ENCODE measurements at regions not wholly inside any gene's neighbourhood (a gene's known extent, or its start where the extent isn't known, plus 50 kb on each side); places are given as distances from the start of the nearest gene placed in this dataset.

DNA sequence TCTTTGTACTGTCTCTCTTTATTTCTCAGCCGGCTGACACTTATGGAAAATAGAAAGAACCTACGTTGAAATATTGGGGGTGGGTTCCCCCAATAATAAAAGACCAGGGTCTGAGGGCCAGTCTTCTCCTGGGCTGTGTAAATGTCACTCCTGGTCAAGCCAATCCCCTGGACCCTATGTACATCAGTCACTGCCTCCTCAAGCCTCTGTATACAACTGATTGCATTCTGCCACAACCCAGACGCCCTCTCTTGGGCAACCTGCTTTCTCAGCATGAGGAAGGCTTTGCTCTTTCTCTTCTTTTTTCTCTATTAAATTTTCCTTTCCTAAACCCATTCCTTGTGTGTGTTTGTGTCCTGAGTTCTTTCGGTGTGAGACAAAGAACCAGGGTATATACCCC, 84.1 kb upstream of the SERBP1 start:
- Histone ChIP-seq H3K27ac (no peak overlapping the region), H3K27me3 (ENCODE audit: insufficient read depth, low read depth, severe bottlenecking) (no peaks in the 10 kb centered on the region), H3K9me3 (ENCODE audit: severe bottlenecking) (peaks cover 12% of the 10 kb centered on the region), H3K4me3 (ENCODE audit: low read depth, low read length) (no peak overlapping the region), H3K36me3 (no peaks in the 10 kb centered on the region)
- TF ChIP-seq CTCF (IDR thresholded peaks at IDR 0.05; ENCODE audit: low read depth, low read length), result no peak
- no peak for DNase-seq

DNA sequence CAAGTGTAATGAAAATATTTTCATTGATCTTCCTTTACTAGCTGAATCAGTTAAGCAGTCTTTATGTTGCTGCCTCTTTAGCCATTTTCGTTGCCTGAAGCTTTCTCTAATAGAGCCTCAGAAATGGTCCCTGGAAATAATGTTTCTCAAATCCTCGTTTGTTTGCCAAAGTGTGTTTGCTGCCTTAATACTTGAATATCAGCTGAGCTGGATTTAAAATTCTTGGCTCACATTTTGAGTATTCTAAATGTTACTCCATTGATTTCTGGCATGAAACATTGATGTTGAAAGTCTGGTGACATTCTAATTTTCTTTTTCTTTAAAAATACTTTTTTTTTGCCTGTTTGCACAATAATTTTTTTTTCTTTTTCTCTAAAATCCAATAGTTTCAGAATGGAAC, 84.6 kb upstream of the SERBP1 start:
- no peaks in the 10 kb centered on the region for H3K36me3 ChIP-seq
- TF ChIP-seq CTCF (IDR thresholded peaks at IDR 0.05; ENCODE audit: low read depth, low read length), result no peak
- DNase-seq, result no peak
- no peak overlapping the region for H3K27ac ChIP-seq
- H3K9me3 ChIP-seq (ENCODE audit: severe bottlenecking), result peaks cover 12% of the 10 kb centered on the region
- H3K4me3 ChIP-seq (ENCODE audit: low read depth, low read length), result no peak overlapping the region
- H3K27me3 ChIP-seq (ENCODE audit: insufficient read depth, low read depth, severe bottlenecking), result no peaks in the 10 kb centered on the region

DNA sequence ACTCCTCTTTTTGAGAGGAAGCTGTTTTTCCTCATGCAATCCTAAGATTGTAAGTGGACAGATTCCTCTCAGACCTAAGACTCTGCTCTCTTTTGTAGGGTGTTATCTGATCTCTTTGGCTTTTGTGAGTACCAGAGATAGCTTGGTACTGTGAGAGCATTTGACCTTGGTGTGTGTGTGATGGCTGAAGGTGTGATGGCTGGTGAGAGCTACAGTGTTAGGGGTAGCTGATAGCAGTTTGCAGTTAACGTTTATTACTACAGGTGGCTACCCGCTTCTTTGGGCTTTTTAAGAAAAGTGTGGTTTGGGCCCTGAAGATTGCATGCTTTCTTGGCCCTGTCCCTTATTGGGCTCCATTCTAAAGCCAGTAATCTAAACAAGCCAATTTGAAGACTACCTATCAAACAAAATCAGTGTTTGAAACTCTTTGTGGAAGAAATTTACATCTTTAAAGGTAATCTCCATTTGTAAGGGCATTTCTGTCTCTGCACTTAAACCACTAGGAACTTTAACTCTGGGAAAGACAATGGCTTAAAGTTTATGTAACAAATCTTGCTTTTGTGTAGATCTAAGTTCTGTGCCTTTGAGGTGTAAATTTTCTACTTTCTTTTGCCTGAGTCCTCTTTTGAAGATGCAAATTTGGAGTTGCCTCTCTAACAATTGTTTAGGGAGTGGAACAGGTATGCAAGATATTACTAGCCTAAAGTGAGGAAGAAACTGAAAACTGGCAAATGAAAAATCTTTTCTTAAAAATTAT, 85.3 kb upstream of the SERBP1 start:
- Histone ChIP-seq H3K4me3 (ENCODE audit: low read depth, low read length) (no peak overlapping the region), H3K27ac (no peak overlapping the region), H3K36me3 (no peaks in the 10 kb centered on the region), H3K27me3 (ENCODE audit: insufficient read depth, low read depth, severe bottlenecking) (no peaks in the 10 kb centered on the region), H3K9me3 (ENCODE audit: severe bottlenecking) (peaks cover 12% of the 10 kb centered on the region)
- no peak for TF ChIP-seq CTCF (IDR thresholded peaks at IDR 0.05; ENCODE audit: low read depth, low read length)
- no peak for DNase-seq

GRCh38 chr1:67517046-67517445, 86.8 kb upstream of the SERBP1 start:
- no peak for TF ChIP-seq CTCF (IDR thresholded peaks at IDR 0.05; ENCODE audit: low read depth, low read length)

DNA sequence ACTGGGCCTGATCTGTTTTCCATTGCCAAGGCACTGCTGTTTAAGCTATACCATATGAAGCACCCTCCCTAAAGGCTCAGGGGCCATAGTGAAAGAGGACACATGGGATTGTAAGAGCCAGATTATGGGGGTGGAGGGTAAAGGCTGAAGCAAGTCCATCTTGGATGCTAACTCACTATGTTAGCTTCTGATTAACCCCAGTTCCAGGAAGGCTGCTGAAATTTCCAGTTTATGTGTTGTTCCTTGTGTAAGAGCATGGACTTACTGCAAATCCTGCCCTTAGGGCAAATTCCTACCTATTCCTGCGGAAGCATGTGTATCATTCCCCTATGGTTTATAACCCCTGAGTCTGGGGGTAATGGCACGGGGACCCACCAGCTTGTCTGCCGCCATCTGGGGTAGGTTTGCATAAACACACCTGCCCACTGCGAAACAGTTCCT, 91.8 kb upstream of the SERBP1 start:
- no peak for TF ChIP-seq CTCF (IDR thresholded peaks at IDR 0.05; ENCODE audit: low read depth, low read length)
- DNase-seq, result no peak
- no peaks in the 10 kb centered on the region for H3K27me3 ChIP-seq (ENCODE audit: insufficient read depth, low read depth, severe bottlenecking)
- H3K4me3 ChIP-seq (ENCODE audit: low read depth, low read length), result no peak overlapping the region
- H3K9me3 ChIP-seq (ENCODE audit: severe bottlenecking), result peaks cover 3% of the 10 kb centered on the region
- no peaks in the 10 kb centered on the region for H3K36me3 ChIP-seq
- no peak overlapping the region for H3K27ac ChIP-seq

More at GRCh38 chr1:67517046-67517445, 86.8 kb upstream of the SERBP1 start:
- Histone ChIP-seq H3K9me3 (ENCODE audit: severe bottlenecking) (peaks cover 12% of the 10 kb centered on the region), H3K27me3 (ENCODE audit: insufficient read depth, low read depth, severe bottlenecking) (no peaks in the 10 kb centered on the region), H3K36me3 (no peaks in the 10 kb centered on the region), H3K4me3 (ENCODE audit: low read depth, low read length) (no peak overlapping the region), H3K27ac (no peak overlapping the region)
- no peak for DNase-seq

DNA sequence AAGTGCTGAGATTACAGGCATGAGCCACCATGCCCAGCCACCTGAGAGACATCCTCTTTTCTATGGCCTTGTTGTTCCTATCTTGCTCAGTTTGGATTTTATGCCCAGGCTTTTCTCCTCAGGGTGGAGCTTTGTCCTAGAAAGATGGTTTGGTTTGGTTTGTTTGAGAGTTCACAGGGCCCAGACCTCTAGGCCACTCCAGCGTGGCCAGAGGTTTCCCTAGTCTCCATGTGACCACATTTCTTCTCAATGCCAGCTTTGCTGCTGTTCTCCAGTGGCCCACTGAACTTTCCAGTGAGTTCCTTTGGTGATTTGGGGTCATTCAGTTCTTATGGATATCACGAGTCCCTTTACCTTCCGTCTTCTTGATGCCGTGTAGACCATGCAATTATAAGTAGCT, 92.6 kb upstream of the SERBP1 start:
- Histone ChIP-seq H3K27ac (no peak overlapping the region), H3K4me3 (ENCODE audit: low read depth, low read length) (no peak overlapping the region), H3K27me3 (ENCODE audit: insufficient read depth, low read depth, severe bottlenecking) (no peaks in the 10 kb centered on the region), H3K9me3 (ENCODE audit: severe bottlenecking) (peaks cover 3% of the 10 kb centered on the region), H3K36me3 (no peaks in the 10 kb centered on the region)
- no peak for TF ChIP-seq CTCF (IDR thresholded peaks at IDR 0.05; ENCODE audit: low read depth, low read length)
- DNase-seq, result no peak

All from WERI-Rb-1 (cell line).